OCI-LY7 (cell line): ENCODE measurements at regions not wholly inside any gene's neighbourhood (a gene's known extent, or its start where the extent isn't known, plus 50 kb on each side); places are given as distances from the start of the nearest gene placed in this dataset.

Experiments
- EZH2phosphoT487 ChIP-seq: fragments of 200-600 bp; sonication (generic); IDR thresholded peaks from 2 replicates; pipeline ENCODE4 v1.6.1; 2018; ENCODE audit warnings: low read depth, borderline replicate concordance, mild to moderate bottlenecking, mixed run types, antibody characterized with exemption, low read length, moderate library complexity, mixed read lengths
- TF ChIP-seq, protein P1 (sequence below): fragments of 200-600 bp; sonication (generic); conservative IDR thresholded peaks from 2 replicates; pipeline ENCODE4 v1.5.1; 2014; ENCODE audit warnings: mild to moderate bottlenecking, antibody characterized with exemption, low read length, moderate library complexity, mixed read lengths

GRCh38 chr20:11978496-11978895 is 60.8 kb downstream of the BTBD3 start:
- TF ChIP-seq, protein P1, sequence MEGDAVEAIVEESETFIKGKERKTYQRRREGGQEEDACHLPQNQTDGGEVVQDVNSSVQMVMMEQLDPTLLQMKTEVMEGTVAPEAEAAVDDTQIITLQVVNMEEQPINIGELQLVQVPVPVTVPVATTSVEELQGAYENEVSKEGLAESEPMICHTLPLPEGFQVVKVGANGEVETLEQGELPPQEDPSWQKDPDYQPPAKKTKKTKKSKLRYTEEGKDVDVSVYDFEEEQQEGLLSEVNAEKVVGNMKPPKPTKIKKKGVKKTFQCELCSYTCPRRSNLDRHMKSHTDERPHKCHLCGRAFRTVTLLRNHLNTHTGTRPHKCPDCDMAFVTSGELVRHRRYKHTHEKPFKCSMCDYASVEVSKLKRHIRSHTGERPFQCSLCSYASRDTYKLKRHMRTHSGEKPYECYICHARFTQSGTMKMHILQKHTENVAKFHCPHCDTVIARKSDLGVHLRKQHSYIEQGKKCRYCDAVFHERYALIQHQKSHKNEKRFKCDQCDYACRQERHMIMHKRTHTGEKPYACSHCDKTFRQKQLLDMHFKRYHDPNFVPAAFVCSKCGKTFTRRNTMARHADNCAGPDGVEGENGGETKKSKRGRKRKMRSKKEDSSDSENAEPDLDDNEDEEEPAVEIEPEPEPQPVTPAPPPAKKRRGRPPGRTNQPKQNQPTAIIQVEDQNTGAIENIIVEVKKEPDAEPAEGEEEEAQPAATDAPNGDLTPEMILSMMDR, result no peak
- no peak for TF ChIP-seq EZH2phosphoT487
